ENCODE measurements at regions not wholly inside any gene's neighbourhood (a gene's known extent, or its start where the extent isn't known, plus 50 kb on each side); places are given as distances from the start of the nearest gene placed in this dataset.

DNA sequence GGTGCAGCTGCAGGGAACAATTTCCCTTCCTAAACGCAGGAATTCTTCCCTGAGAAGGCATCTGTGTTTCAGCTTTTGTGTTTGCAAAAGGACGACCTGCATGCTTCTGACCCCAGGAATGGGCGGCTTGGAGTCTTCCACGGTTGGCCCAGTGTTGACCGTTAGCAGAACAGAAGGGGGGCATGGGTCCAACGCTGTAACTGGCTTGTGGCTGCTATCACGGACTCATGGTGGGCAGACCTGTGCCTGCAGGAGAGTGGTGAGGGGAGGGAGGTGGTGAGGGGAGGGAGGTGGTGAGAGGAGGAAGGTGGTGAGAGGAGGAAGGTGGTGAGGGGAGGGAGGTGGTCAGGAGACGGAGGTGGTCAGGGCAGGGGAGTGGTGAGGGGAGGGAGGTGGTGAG, 388.6 kb upstream of the IRX4 start:
- Histone ChIP-seq H3K4me3 (ENCODE audit: insufficient read depth, low read depth, low read length) (no peak overlapping the region), H4K20me1 (ENCODE audit: insufficient read depth, low read length) (no peaks in the 10 kb centered on the region), H3K36me3 (ENCODE audit: insufficient read depth, low read length) (no peaks in the 10 kb centered on the region), H3K79me2 (ENCODE audit: insufficient read depth, low read length) (no peaks in the 10 kb centered on the region), H3K9me3 (ENCODE audit: insufficient read depth, low read depth, low read length) (no peaks in the 10 kb centered on the region), H3K9ac (ENCODE audit: low read length) (no peak overlapping the region), H3K27ac (ENCODE audit: low read depth, low read length) (no peak overlapping the region), H2AFZ (ENCODE audit: low read depth, low read length) (no peak overlapping the region), H3K4me1 (ENCODE audit: insufficient read depth, low read length) (no peaks in the 10 kb centered on the region), H3K4me2 (ENCODE audit: low read length) (no peak overlapping the region), H3K27me3 (ENCODE audit: insufficient read depth, low read length) (no peaks in the 10 kb centered on the region)
- Mint-ChIP-seq H3K9me3 (ENCODE audit: unreplicated experiment) (no peaks in the 10 kb centered on the region), H3K4me3 (ENCODE audit: unreplicated experiment) (no peak overlapping the region), H3K36me3 (ENCODE audit: low read depth, unreplicated experiment) (no peaks in the 10 kb centered on the region), H3K4me1 (ENCODE audit: low read depth, unreplicated experiment) (no peaks in the 10 kb centered on the region), H3K27ac (ENCODE audit: unreplicated experiment) (no peak overlapping the region), H3K27me3 (ENCODE audit: low read depth, unreplicated experiment) (peaks cover 22% of the 10 kb centered on the region)
- FAIRE-seq (no peak), DNase-seq (ENCODE audit: low read depth) (no peak)
- TF ChIP-seq CTCF (IDR thresholded peaks at IDR 0.05; ENCODE audit: insufficient read depth, low read depth, low read length) (no peak), EZH2 (IDR thresholded peaks at IDR 0.05; ENCODE audit: insufficient read depth, low read length) (no peak)

DNA sequence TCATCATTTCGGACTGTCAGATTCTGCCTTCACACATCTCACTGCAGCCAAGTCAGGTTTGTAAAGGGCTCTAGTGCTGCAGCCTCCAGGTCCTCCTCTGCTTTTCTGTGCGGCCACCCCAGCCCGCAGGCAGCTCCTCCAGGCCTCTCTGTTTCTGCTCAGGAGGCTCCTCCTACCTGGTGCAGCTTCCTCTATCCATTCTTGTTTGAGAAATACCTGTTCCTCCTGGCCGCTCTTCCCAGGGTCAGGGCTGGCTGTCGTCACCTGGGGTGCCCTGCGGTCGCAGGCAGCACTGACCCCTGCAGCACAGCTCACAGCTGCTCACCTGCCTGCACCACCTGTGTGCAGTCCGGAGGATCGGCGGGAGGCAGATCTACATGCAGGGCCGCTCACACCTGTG, 387.7 kb upstream of the IRX4 start:
- Histone ChIP-seq H3K4me2 (ENCODE audit: low read length) (no peak overlapping the region), H3K9me3 (ENCODE audit: insufficient read depth, low read depth, low read length) (no peaks in the 10 kb centered on the region), H2AFZ (ENCODE audit: low read depth, low read length) (no peak overlapping the region), H3K79me2 (ENCODE audit: insufficient read depth, low read length) (no peaks in the 10 kb centered on the region), H3K36me3 (ENCODE audit: insufficient read depth, low read length) (no peaks in the 10 kb centered on the region), H3K9ac (ENCODE audit: low read length) (no peak overlapping the region), H4K20me1 (ENCODE audit: insufficient read depth, low read length) (no peaks in the 10 kb centered on the region), H3K4me1 (ENCODE audit: insufficient read depth, low read length) (no peaks in the 10 kb centered on the region), H3K27me3 (ENCODE audit: insufficient read depth, low read length) (no peaks in the 10 kb centered on the region), H3K4me3 (ENCODE audit: insufficient read depth, low read depth, low read length) (no peak overlapping the region), H3K27ac (ENCODE audit: low read depth, low read length) (no peak overlapping the region)
- no peaks in the 10 kb centered on the region for H3K9me3 Mint-ChIP-seq (ENCODE audit: unreplicated experiment)
- peaks cover 18% of the 10 kb centered on the region for H3K27me3 Mint-ChIP-seq (ENCODE audit: low read depth, unreplicated experiment)
- no peak for DNase-seq (ENCODE audit: low read depth)
- no peak overlapping the region for H3K27ac Mint-ChIP-seq (ENCODE audit: unreplicated experiment)
- TF ChIP-seq EZH2 (IDR thresholded peaks at IDR 0.05; ENCODE audit: insufficient read depth, low read length) (no peak), CTCF (IDR thresholded peaks at IDR 0.05; ENCODE audit: insufficient read depth, low read depth, low read length) (no peak)
- H3K36me3 Mint-ChIP-seq (ENCODE audit: low read depth, unreplicated experiment), result no peaks in the 10 kb centered on the region
- H3K4me3 Mint-ChIP-seq (ENCODE audit: unreplicated experiment), result no peak overlapping the region
- no peaks in the 10 kb centered on the region for H3K4me1 Mint-ChIP-seq (ENCODE audit: low read depth, unreplicated experiment)
- no peak for FAIRE-seq

DNA sequence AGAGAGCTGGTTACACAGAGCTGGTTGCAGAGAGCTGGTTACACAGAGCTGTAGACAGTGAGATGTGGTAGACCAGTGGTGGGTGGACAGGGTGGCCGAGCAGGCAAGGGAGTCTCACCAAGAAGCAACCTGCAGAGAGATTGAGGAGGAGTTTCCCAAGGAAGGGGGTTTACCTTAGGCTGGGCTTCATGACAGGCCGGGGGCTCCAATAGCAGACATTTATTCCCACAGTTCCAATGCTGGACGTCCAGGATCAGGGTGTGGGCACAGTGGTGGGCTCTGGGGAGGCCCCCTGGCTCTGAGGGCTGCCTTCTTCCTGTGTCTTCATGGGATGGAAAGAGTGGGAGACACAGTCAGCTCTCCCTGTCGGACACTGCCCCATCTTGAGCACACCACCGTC, 386.9 kb upstream of the IRX4 start:
- no peak overlapping the region for H3K4me3 Mint-ChIP-seq (ENCODE audit: unreplicated experiment)
- Histone ChIP-seq H3K27me3 (ENCODE audit: insufficient read depth, low read length) (no peaks in the 10 kb centered on the region), H3K79me2 (ENCODE audit: insufficient read depth, low read length) (no peaks in the 10 kb centered on the region), H2AFZ (ENCODE audit: low read depth, low read length) (no peak overlapping the region), H3K4me3 (ENCODE audit: insufficient read depth, low read depth, low read length) (no peak overlapping the region), H3K4me1 (ENCODE audit: insufficient read depth, low read length) (no peaks in the 10 kb centered on the region), H3K9ac (ENCODE audit: low read length) (no peak overlapping the region), H3K27ac (ENCODE audit: low read depth, low read length) (no peak overlapping the region), H3K4me2 (ENCODE audit: low read length) (no peak overlapping the region), H3K36me3 (ENCODE audit: insufficient read depth, low read length) (no peaks in the 10 kb centered on the region), H4K20me1 (ENCODE audit: insufficient read depth, low read length) (no peaks in the 10 kb centered on the region), H3K9me3 (ENCODE audit: insufficient read depth, low read depth, low read length) (no peaks in the 10 kb centered on the region)
- H3K4me1 Mint-ChIP-seq (ENCODE audit: low read depth, unreplicated experiment), result no peaks in the 10 kb centered on the region
- H3K9me3 Mint-ChIP-seq (ENCODE audit: unreplicated experiment), result no peaks in the 10 kb centered on the region
- peaks cover 18% of the 10 kb centered on the region for H3K27me3 Mint-ChIP-seq (ENCODE audit: low read depth, unreplicated experiment)
- DNase-seq (ENCODE audit: low read depth) (no peak), FAIRE-seq (no peak)
- H3K36me3 Mint-ChIP-seq (ENCODE audit: low read depth, unreplicated experiment), result no peaks in the 10 kb centered on the region
- TF ChIP-seq EZH2 (IDR thresholded peaks at IDR 0.05; ENCODE audit: insufficient read depth, low read length), result no peak
- no peak for TF ChIP-seq CTCF (IDR thresholded peaks at IDR 0.05; ENCODE audit: insufficient read depth, low read depth, low read length)
- no peak overlapping the region for H3K27ac Mint-ChIP-seq (ENCODE audit: unreplicated experiment)

Data from astrocyte (in vitro differentiated cells and primary cell).